ENCODE measurements at regions not wholly inside any gene's neighbourhood (a gene's known extent, or its start where the extent isn't known, plus 50 kb on each side); places are given as distances from the start of the nearest gene placed in this dataset.

- WGBS (ENCODE audit: extremely low coverage, insufficient read length, low lambda C conversion rate): no CpG with 5 or more reads among the region's 3 CpGs
- H3K4me1 ChIP-seq (ENCODE audit: insufficient read depth, low read length): no peaks in the 10 kb centered on the region
- H3K36me3 Mint-ChIP-seq (ENCODE audit: insufficient read depth in 1 of 3, low read depth in 3 of 3): no peaks in the 10 kb centered on the region; a peak in 3 of 7 replicates
- H3K27me3 ChIP-seq (ENCODE audit: insufficient read depth, low read length): no peaks in the 10 kb centered on the region
- no peak overlapping the region for H3K56ac ChIP-seq (ENCODE audit: insufficient read length, low read depth, low read length)
- no peak overlapping the region for H3K23ac ChIP-seq (ENCODE audit: insufficient read length, low read depth, low read length)
- no peak overlapping the region for H2AK5ac ChIP-seq (ENCODE audit: insufficient read length, low read length)
- no peak overlapping the region for H4K91ac ChIP-seq (ENCODE audit: insufficient read length, low read depth, low read length)
- H2BK20ac ChIP-seq (ENCODE audit: low read depth, low read length, poor library complexity, severe bottlenecking): no peak overlapping the region
- H2BK120ac ChIP-seq (ENCODE audit: low read depth, low read length, poor library complexity, severe bottlenecking): no peak overlapping the region
- H3K9ac ChIP-seq (ENCODE audit: extremely low read depth, insufficient read length, low read length): no peak overlapping the region
- H3K9me3 ChIP-seq (ENCODE audit: control insufficient read depth, low read depth, low read length): no peaks in the 10 kb centered on the region
- H3K4me3 Mint-ChIP-seq: no peak overlapping the region
- no peak overlapping the region for H3K4me2 ChIP-seq (ENCODE audit: insufficient read depth, insufficient read length, low read length)
- no peak overlapping the region for H3T11ph ChIP-seq (ENCODE audit: low read length)
- no peak overlapping the region for H2AFZ ChIP-seq (ENCODE audit: low read length)
- H3K79me1 ChIP-seq (ENCODE audit: insufficient read depth, low read depth, low read length, poor library complexity, severe bottlenecking): no peaks in the 10 kb centered on the region
- no peak for TF ChIP-seq CTCF (conservative IDR thresholded peaks at IDR 0.05)
- H2BK15ac ChIP-seq (ENCODE audit: low read depth, low read length): no peak overlapping the region
- no peak overlapping the region for H3K14ac ChIP-seq (ENCODE audit: insufficient read depth, low read length)
- H3K27me3 Mint-ChIP-seq (ENCODE audit: low read depth): no peaks in the 10 kb centered on the region
- no peaks in the 10 kb centered on the region for H3K79me2 ChIP-seq (ENCODE audit: insufficient read depth, low read length)
- H3K27ac Mint-ChIP-seq: no peak overlapping the region
- H3K27ac ChIP-seq (ENCODE audit: insufficient read length, low read depth, low read length): no peak overlapping the region
- H4K8ac ChIP-seq (replicated peaks; ENCODE audit: insufficient read length, low read depth, low read length): no peak overlapping the region
- H2BK12ac ChIP-seq (ENCODE audit: insufficient read length, low read depth, low read length): no peak overlapping the region
- no peaks in the 10 kb centered on the region for H3K23me2 ChIP-seq (ENCODE audit: insufficient read length, low read depth, low read length, poor library complexity, severe bottlenecking)
- H3K4me1 Mint-ChIP-seq: peaks cover 0 to 3% of the 10 kb centered on the region in 2 experiments; a peak in 2 of 4 replicates
- H3K4ac ChIP-seq (ENCODE audit: low read depth, low read length): no peak overlapping the region
- peaks cover 38 to 46% of the 10 kb centered on the region in 2 experiments for H3K9me3 Mint-ChIP-seq
- no peak for DNase-seq
- H4K20me1 ChIP-seq (ENCODE audit: control insufficient read depth, insufficient read depth, insufficient read length): no peaks in the 10 kb centered on the region
- no peak overlapping the region for H4K5ac ChIP-seq (ENCODE audit: insufficient read length, low read depth, low read length)
- H2BK5ac ChIP-seq (ENCODE audit: insufficient read length, low read length): no peak overlapping the region
- H3K18ac ChIP-seq (ENCODE audit: insufficient read length, low read depth, low read length): no peak overlapping the region
These were observed 324.1 kb upstream of the DIPK2B start for GRCh38 chrX:45524805-45525204.
